ENCODE measurements at regions not wholly inside any gene's neighbourhood (a gene's known extent, or its start where the extent isn't known, plus 50 kb on each side); places are given as distances from the start of the nearest gene placed in this dataset.

- ATAC-seq (ENCODE audit: insufficient number of reproducible peaks, low FRiP score, low read depth) (no peak), DNase-seq (ENCODE audit: low spot score) (no peak)
- Histone ChIP-seq H3K36me3 (no peaks in the 10 kb centered on the region), H3K4me1 (ENCODE audit: control insufficient read depth in 1 of 2, low read depth in 2 of 2) (peaks cover 0 to 23% of the 10 kb centered on the region in 2 donors), H3K27ac (no peak overlapping the region), H3K4me3 (no peak overlapping the region), H3K9me3 (no peaks in the 10 kb centered on the region), H3K27me3 (replicated peaks; ENCODE audit: insufficient read depth) (no peaks in the 10 kb centered on the region)
- no peak for TF ChIP-seq CTCF (IDR thresholded peaks at IDR 0.05)
Measured at GRCh38 chr3:94394885-94395284, 332.0 kb downstream of the NSUN3 start.

- H3K9me3 ChIP-seq, result no peaks in the 10 kb centered on the region
- no peaks in the 10 kb centered on the region for H3K27me3 ChIP-seq (replicated peaks; ENCODE audit: insufficient read depth)
- no peak for TF ChIP-seq CTCF (IDR thresholded peaks at IDR 0.05)
- ATAC-seq (ENCODE audit: insufficient number of reproducible peaks, low FRiP score, low read depth) (no peak), DNase-seq (ENCODE audit: low spot score) (no peak)
- no peak overlapping the region for H3K4me3 ChIP-seq
- peaks cover 0 to 23% of the 10 kb centered on the region in 2 donors for H3K4me1 ChIP-seq (ENCODE audit: control insufficient read depth in 1 of 2, low read depth in 2 of 2)
- H3K27ac ChIP-seq, result no peak overlapping the region
- no peaks in the 10 kb centered on the region for H3K36me3 ChIP-seq
Measured at GRCh38 chr3:94395851-94396250, 333.0 kb downstream of the NSUN3 start.

- TF ChIP-seq CTCF (IDR thresholded peaks at IDR 0.05), result no peak
- H3K9me3 ChIP-seq, result no peaks in the 10 kb centered on the region
- H3K4me3 ChIP-seq, result no peak overlapping the region
- no peak overlapping the region for H3K27ac ChIP-seq
- H3K27me3 ChIP-seq (replicated peaks; ENCODE audit: insufficient read depth), result no peaks in the 10 kb centered on the region
- peaks cover 0 to 23% of the 10 kb centered on the region in 2 donors for H3K4me1 ChIP-seq (ENCODE audit: control insufficient read depth in 1 of 2, low read depth in 2 of 2)
- no peaks in the 10 kb centered on the region for H3K36me3 ChIP-seq
- no peak for DNase-seq (ENCODE audit: low spot score)
- ATAC-seq (ENCODE audit: insufficient number of reproducible peaks, low FRiP score, low read depth), result no peak
Measured at GRCh38 chr3:94398036-94398435, 335.2 kb downstream of the NSUN3 start.

GRCh38 chr3:94401466-94401865, 338.6 kb downstream of the NSUN3 start:
- no peaks in the 10 kb centered on the region for H3K36me3 ChIP-seq
- DNase-seq (ENCODE audit: low spot score), result no peak
- H3K27ac ChIP-seq, result no peak overlapping the region
- H3K27me3 ChIP-seq (replicated peaks; ENCODE audit: insufficient read depth), result no peaks in the 10 kb centered on the region
- H3K4me3 ChIP-seq, result no peak overlapping the region
- TF ChIP-seq CTCF (IDR thresholded peaks at IDR 0.05), result no peak
- no peak for ATAC-seq (ENCODE audit: insufficient number of reproducible peaks, low FRiP score, low read depth)
- peaks cover 0 to 9% of the 10 kb centered on the region in 2 donors for H3K4me1 ChIP-seq (ENCODE audit: control insufficient read depth in 1 of 2, low read depth in 2 of 2)
- H3K9me3 ChIP-seq, result no peaks in the 10 kb centered on the region

GRCh38 chr3:94402126-94402525, 339.3 kb downstream of the NSUN3 start:
- TF ChIP-seq CTCF (IDR thresholded peaks at IDR 0.05), result no peak
- H3K9me3 ChIP-seq, result no peaks in the 10 kb centered on the region
- peaks cover 0 to 9% of the 10 kb centered on the region in 2 donors for H3K4me1 ChIP-seq (ENCODE audit: control insufficient read depth in 1 of 2, low read depth in 2 of 2)
- no peak overlapping the region for H3K4me3 ChIP-seq
- DNase-seq (ENCODE audit: low spot score) (no peak), ATAC-seq (ENCODE audit: insufficient number of reproducible peaks, low FRiP score, low read depth) (no peak)
- H3K36me3 ChIP-seq, result no peaks in the 10 kb centered on the region
- H3K27me3 ChIP-seq (replicated peaks; ENCODE audit: insufficient read depth), result no peaks in the 10 kb centered on the region
- H3K27ac ChIP-seq, result no peak overlapping the region
